Ascending aorta (tissue), 2 donors: ENCODE measurements at regions not wholly inside any gene's neighbourhood (a gene's known extent, or its start where the extent isn't known, plus 50 kb on each side); places are given as distances from the start of the nearest gene placed in this dataset.

Source experiments
- DNase-seq, 2 donors: peaks; one replicate each; pipeline ENCODE4 v3.0.0-alpha.2; 2019; ENCODE audit warnings: low spot score in 2 of 2
- H3K27ac ChIP-seq, 2 donors: fragments of 200-600 bp; sonication (generic); one replicate each; pipeline ENCODE4 v1.5.1; 2016 to 2017; ENCODE audit warnings: mild to moderate bottlenecking in 1 of 2
- H3K27me3 ChIP-seq: fragments of 200-600 bp; sonication (generic); one replicate; pipeline ENCODE4 v1.5.1; 2017
- H3K36me3 ChIP-seq, 2 donors: fragments of 200-600 bp; sonication (generic); one replicate each; pipeline ENCODE4 v1.5.1; 2016
- H3K4me1 ChIP-seq, 2 donors: fragments of 200-600 bp; sonication (generic); one replicate each; pipeline ENCODE4 v1.5.1; 2016 to 2017; ENCODE audit warnings: mild to moderate bottlenecking in 1 of 2
- H3K4me3 ChIP-seq, 2 donors: fragments of 200-600 bp; sonication (generic); one replicate each; pipeline ENCODE4 v1.5.1; 2016 to 2017; ENCODE audit warnings: mild to moderate bottlenecking in 1 of 2
- H3K9me3 ChIP-seq, 2 donors: fragments of 200-600 bp; sonication (generic); one replicate each; pipeline ENCODE4 v1.5.1; 2016
- intact Hi-C: fragments of 100-400 bp; cut with DNase I; formaldehyde crosslinking; loops from one replicate; pipeline ENCODE4 v1.15.1; 2023
- TF ChIP-seq, protein P1 (sequence below), 3 experiments: fragments of 200-600 bp in 2 of 3; fragments of 450-650 bp in 1 of 3; sonication (generic) in 2 of 3; IDR thresholded peaks; one replicate each; pipeline ENCODE4 v1.5.1; 2016 to 2019; ENCODE audit warnings: antibody characterized with exemption in 3 of 3, mild to moderate bottlenecking in 1 of 3, moderate library complexity in 1 of 3

DNA sequence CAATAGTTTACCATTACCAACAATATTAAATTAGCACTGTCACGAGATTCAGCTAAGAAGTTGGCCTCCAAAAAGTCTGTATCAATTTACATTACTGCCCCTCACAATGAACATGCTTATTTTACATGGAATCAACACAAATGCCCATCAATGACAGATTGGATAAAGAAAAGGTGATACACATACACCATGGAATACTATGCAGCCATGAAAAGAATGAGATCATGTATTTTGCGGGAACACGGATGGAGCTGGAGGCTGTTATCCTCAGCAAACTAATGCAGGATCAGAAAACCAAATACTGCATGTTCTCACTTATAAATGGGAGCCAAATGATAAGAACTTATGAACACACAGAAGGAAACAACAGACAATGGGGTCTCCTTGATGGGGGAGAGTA lies 211.8 kb upstream of the RREB1 start:
- H3K4me1 ChIP-seq, result no peaks in the 10 kb centered on the region
- no peak overlapping the region for H3K27ac ChIP-seq
- no peaks in the 10 kb centered on the region for H3K27me3 ChIP-seq
- no peak overlapping the region for H3K4me3 ChIP-seq
- H3K36me3 ChIP-seq, result no peaks in the 10 kb centered on the region
- no peaks in the 10 kb centered on the region for H3K9me3 ChIP-seq
- intact Hi-C loops, result no loop called here
- DNase-seq, result no peak
- TF ChIP-seq, protein P1, sequence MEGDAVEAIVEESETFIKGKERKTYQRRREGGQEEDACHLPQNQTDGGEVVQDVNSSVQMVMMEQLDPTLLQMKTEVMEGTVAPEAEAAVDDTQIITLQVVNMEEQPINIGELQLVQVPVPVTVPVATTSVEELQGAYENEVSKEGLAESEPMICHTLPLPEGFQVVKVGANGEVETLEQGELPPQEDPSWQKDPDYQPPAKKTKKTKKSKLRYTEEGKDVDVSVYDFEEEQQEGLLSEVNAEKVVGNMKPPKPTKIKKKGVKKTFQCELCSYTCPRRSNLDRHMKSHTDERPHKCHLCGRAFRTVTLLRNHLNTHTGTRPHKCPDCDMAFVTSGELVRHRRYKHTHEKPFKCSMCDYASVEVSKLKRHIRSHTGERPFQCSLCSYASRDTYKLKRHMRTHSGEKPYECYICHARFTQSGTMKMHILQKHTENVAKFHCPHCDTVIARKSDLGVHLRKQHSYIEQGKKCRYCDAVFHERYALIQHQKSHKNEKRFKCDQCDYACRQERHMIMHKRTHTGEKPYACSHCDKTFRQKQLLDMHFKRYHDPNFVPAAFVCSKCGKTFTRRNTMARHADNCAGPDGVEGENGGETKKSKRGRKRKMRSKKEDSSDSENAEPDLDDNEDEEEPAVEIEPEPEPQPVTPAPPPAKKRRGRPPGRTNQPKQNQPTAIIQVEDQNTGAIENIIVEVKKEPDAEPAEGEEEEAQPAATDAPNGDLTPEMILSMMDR (IDR thresholded peaks at IDR 0.05), result no peak

DNA sequence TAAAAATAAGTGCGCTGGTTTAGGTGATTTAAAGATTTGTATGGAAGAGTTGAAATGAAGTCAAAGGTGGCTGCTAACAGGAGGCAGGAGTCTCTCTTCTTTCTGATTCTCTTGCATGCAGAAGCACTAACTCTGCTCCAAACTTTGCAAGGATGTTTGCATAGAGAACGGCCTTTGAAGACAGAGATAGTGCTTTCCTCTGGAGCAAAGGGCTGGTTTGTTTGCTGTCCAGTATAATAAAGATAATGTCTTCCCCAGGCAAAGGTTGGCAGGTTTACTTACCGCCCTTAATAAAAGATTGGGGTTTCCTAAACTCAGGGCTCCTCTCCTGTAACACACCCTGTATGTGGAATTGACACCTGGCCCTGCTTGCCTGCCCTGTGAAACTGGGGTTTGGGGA lies 210.6 kb upstream of the RREB1 start:
- no peaks in the 10 kb centered on the region for H3K9me3 ChIP-seq
- no peak overlapping the region for H3K4me3 ChIP-seq
- no peaks in the 10 kb centered on the region for H3K4me1 ChIP-seq
- intact Hi-C loops, result no loop called here
- H3K36me3 ChIP-seq, result no peaks in the 10 kb centered on the region
- DNase-seq, result no peak
- H3K27ac ChIP-seq, result no peak overlapping the region
- no peaks in the 10 kb centered on the region for H3K27me3 ChIP-seq
- TF ChIP-seq, protein P1 (IDR thresholded peaks at IDR 0.05), result no peak

DNA sequence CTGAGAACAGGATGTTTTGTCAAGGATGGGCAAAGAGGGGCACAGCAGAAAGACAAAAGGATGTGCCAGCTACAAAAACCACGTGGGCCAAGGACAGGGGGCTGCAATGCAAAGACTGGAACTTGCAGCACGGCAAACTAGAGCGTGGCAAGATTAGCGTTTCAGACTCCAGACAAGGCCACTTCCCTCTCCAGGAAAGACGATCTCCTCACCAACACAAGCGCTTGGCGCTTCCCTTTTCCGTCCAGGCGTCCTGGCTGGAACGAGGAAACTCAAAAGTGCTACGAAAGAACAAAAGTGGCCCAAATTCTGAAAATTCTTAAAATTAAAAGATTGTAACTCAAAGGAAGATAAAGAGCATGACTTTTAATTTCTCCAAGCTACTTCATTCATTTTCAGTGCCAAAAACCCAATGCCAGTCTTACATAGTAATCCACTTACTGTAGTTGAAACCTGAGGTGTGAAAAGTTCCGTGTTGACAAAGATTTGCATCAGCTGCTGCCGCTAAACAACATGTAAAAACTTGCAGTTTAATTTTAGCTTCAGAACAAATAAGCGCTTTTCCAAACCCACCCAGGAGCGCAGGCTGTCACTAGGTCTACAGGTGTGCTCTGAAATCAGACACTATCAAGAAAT lies 207.1 kb upstream of the RREB1 start:
- intact Hi-C loops, result no loop called here
- DNase-seq, result no peak
- Histone ChIP-seq H3K36me3 (no peaks in the 10 kb centered on the region), H3K4me1 (no peaks in the 10 kb centered on the region), H3K27ac (no peak overlapping the region), H3K9me3 (no peaks in the 10 kb centered on the region), H3K27me3 (no peaks in the 10 kb centered on the region), H3K4me3 (no peak overlapping the region)
- TF ChIP-seq, protein P1 (IDR thresholded peaks at IDR 0.05), result no peak

DNA sequence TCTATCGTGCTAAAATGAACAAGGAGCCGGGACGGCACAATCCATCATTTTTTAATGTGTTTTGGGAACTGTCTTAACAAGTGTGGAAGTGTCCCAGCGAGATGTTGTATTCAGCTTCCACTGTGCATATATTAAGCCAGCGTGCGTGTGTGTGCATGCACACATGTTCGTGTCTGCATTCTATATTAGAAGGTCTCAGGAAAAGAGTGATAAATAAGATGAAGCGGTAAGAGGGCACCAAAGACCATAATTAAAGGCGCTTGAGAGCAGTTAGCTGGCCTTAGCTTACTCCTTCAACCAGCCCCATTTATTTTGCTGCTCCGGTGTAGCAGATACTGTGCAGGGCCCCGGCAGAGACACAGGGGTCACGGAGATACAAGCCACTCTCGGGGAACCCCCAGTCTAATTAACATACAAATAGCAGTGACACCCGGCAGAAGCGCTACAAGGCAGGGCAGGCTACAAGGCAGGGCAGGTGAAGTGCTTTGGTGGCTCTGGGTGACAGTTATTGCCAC lies 206.5 kb upstream of the RREB1 start:
- H3K4me3 ChIP-seq, result no peak overlapping the region

DNA sequence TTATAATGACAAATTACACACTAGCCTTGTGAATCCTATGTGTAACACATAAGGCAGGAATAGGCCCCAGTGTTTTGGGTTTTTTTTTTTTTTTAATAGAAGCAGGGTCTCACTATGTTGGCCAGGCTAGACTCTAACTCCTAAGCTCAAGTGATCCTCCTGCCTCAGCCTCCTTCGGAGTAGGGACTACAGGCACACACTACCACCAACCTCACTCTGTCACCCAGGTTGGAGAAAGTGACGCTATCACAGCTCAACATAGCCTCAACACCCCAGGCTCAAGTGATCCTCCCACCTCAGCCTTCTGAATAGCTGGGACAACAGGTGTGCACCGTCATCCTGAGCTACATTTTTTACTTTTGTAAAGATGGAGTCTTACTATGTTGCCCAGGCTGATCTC lies 205.8 kb upstream of the RREB1 start:
- Histone ChIP-seq H3K27ac (no peak overlapping the region), H3K27me3 (no peaks in the 10 kb centered on the region), H3K36me3 (no peaks in the 10 kb centered on the region), H3K4me1 (no peaks in the 10 kb centered on the region), H3K4me3 (no peak overlapping the region), H3K9me3 (no peaks in the 10 kb centered on the region)
- DNase-seq, result no peak
- TF ChIP-seq, protein P1 (IDR thresholded peaks at IDR 0.05), result no peak
- intact Hi-C loops, result no loop called here

More for the DNA sequence above, 206.5 kb upstream of the RREB1 start:
- no peaks in the 10 kb centered on the region for H3K9me3 ChIP-seq
- no peak overlapping the region for H3K27ac ChIP-seq
- no peaks in the 10 kb centered on the region for H3K4me1 ChIP-seq
- H3K27me3 ChIP-seq, result no peaks in the 10 kb centered on the region
- TF ChIP-seq, protein P1 (IDR thresholded peaks at IDR 0.05), result no peak
- intact Hi-C loops, result no loop called here
- no peak for DNase-seq
- H3K36me3 ChIP-seq, result no peaks in the 10 kb centered on the region
